ENCODE measurements at regions not wholly inside any gene's neighbourhood (a gene's known extent, or its start where the extent isn't known, plus 50 kb on each side); places are given as distances from the start of the nearest gene placed in this dataset.

DNA sequence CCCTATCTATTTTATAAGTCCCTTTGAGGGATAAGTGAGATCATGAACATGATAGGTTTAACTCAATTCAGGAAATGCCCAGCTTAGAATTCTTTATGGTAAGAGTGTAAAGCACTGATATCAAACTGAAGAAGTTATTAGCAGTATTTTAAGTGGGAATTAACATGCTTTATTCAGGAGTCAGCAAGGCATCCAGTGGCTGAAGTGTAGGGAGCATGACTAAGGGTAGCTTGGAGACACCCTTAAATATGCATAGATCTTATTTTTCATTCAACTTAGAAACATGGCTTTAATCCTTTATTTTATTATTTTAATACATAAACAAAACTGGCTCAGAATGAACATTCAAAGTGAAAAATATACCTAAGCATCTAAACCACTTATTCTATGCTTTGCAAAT, 158.3 kb upstream of the LPP start:
- TF ChIP-seq MYC (IDR thresholded peaks at IDR 0.05; ENCODE audit: low read depth, low read length) (no peak), CTCF (IDR thresholded peaks at IDR 0.05; ENCODE audit: low read depth, low read length) (no peak), POLR2A (IDR thresholded peaks at IDR 0.05; ENCODE audit: extremely low read depth, insufficient read length) (no peak)
- TF ChIP-seq, protein P1, sequence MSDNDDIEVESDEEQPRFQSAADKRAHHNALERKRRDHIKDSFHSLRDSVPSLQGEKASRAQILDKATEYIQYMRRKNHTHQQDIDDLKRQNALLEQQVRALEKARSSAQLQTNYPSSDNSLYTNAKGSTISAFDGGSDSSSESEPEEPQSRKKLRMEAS (IDR thresholded peaks at IDR 0.05; ENCODE audit: low read depth, low read length) = no peak
- DNase-seq (ENCODE audit: low read depth) = no peak
- no peak overlapping the region for H3K4me3 ChIP-seq (ENCODE audit: low read depth, low read length)

- TF ChIP-seq CTCF (IDR thresholded peaks at IDR 0.05; ENCODE audit: low read depth, low read length) = no peak
- TF ChIP-seq MYC (IDR thresholded peaks at IDR 0.05; ENCODE audit: low read depth, low read length) = no peak
- no peak for TF ChIP-seq POLR2A (IDR thresholded peaks at IDR 0.05; ENCODE audit: extremely low read depth, insufficient read length)
- TF ChIP-seq, protein P1 (IDR thresholded peaks at IDR 0.05; ENCODE audit: low read depth, low read length) = no peak
- no peak overlapping the region for H3K4me3 ChIP-seq (ENCODE audit: low read depth, low read length)
- no peak for DNase-seq (ENCODE audit: low read depth)
Measured at GRCh38 chr3:187996609-187997008, 157.3 kb upstream of the LPP start.

DNA sequence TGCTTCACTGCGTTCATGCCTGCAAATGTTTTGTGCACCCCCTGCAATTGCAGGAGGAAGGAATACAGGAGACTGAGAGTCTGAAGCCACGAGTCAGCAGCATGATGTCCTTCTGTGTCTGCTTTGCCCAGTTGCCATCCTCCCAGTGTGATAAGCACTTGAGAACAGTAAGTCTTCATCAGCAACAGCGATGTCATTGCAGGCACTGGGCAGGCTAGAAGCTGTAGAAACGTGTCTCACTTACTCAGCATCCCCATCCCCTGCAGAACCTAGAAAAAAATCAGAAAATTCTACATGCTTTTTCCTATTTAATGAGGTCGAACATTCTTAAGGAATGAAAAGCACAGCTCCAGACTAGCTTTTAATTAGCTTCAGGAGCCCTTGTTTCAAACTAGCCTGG, 156.5 kb upstream of the LPP start:
- TF ChIP-seq POLR2A (IDR thresholded peaks at IDR 0.05; ENCODE audit: extremely low read depth, insufficient read length) (no peak), CTCF (IDR thresholded peaks at IDR 0.05; ENCODE audit: low read depth, low read length) (no peak), MYC (IDR thresholded peaks at IDR 0.05; ENCODE audit: low read depth, low read length) (no peak)
- TF ChIP-seq, protein P1 (IDR thresholded peaks at IDR 0.05; ENCODE audit: low read depth, low read length) = no peak
- no peak for DNase-seq (ENCODE audit: low read depth)
- H3K4me3 ChIP-seq (ENCODE audit: low read depth, low read length) = no peak overlapping the region

DNA sequence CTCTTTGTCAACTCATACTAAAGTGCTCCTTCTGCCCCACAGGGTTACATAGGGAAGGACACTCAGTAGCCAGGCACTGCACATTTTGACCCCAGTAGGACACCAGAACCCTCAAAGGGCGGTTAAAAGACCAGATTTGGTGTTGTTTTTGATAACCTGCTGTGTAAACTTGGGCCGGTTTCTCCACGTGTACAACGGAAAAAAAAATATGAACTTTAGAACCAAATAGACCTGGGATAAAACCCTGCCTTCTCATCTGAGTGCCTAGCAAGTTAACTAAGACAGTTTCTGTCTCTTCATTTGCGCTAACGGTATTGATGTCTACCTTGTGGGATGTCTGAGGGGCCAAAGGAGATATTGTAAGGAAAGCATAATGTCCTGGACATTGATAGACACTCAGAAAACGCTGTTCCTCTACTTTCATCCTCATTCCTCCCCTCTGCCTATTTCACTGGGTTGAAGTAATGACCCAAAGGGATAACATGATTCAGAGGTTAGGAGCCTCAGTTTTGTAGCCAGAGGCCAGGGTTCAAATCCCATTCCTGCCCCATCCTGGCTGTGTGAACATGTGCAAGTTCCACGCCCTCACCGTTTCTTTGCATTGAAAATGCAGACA, 155.9 kb upstream of the LPP start:
- H3K4me3 ChIP-seq (ENCODE audit: low read depth, low read length) = no peak overlapping the region

GRCh38 chr3:187998611-187999010, 155.3 kb upstream of the LPP start:
- no peak for DNase-seq (ENCODE audit: low read depth)
- TF ChIP-seq POLR2A (IDR thresholded peaks at IDR 0.05; ENCODE audit: extremely low read depth, insufficient read length) (no peak), MYC (IDR thresholded peaks at IDR 0.05; ENCODE audit: low read depth, low read length) (no peak), CTCF (IDR thresholded peaks at IDR 0.05; ENCODE audit: low read depth, low read length) (no peak)
- TF ChIP-seq, protein P1 (IDR thresholded peaks at IDR 0.05; ENCODE audit: low read depth, low read length) = no peak
- H3K4me3 ChIP-seq (ENCODE audit: low read depth, low read length) = no peak overlapping the region

More for the DNA sequence above, 155.9 kb upstream of the LPP start:
- TF ChIP-seq CTCF (IDR thresholded peaks at IDR 0.05; ENCODE audit: low read depth, low read length) = no peak
- no peak for TF ChIP-seq MYC (IDR thresholded peaks at IDR 0.05; ENCODE audit: low read depth, low read length)
- no peak for DNase-seq (ENCODE audit: low read depth)

DNA sequence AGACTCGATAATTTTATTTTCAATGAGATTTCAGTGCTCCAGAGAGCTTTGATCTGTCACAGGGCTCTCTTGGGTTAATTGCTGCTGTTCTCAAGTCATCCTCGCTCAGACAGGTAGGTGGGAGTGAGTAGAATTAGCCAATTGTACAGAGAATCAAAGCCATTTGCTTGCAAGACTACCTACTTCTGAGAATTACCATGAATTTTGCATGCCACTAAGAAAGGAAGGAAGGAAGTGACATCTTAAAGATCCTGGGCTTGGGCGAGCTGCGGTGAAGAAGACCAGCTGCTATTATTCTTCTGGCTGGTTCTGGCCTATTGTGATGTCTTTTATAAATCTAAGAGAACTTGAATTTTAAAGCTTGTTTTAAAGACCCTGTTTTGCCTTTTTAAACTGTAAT, 154.1 kb upstream of the LPP start:
- TF ChIP-seq MYC (IDR thresholded peaks at IDR 0.05; ENCODE audit: low read depth, low read length) (no peak), CTCF (IDR thresholded peaks at IDR 0.05; ENCODE audit: low read depth, low read length) (no peak), POLR2A (IDR thresholded peaks at IDR 0.05; ENCODE audit: extremely low read depth, insufficient read length) (no peak)
- TF ChIP-seq, protein P1 (IDR thresholded peaks at IDR 0.05; ENCODE audit: low read depth, low read length) = no peak
- DNase-seq (ENCODE audit: low read depth) = no peak
- no peak overlapping the region for H3K4me3 ChIP-seq (ENCODE audit: low read depth, low read length)
